ENCODE measurements at regions not wholly inside any gene's neighbourhood (a gene's known extent, or its start where the extent isn't known, plus 50 kb on each side); places are given as distances from the start of the nearest gene placed in this dataset.
"Not testable (repeated sequence)": the region's sequence is repeated elsewhere in the genome, so short reads cannot be mapped to it uniquely, and the experiment has no call there.

DNA sequence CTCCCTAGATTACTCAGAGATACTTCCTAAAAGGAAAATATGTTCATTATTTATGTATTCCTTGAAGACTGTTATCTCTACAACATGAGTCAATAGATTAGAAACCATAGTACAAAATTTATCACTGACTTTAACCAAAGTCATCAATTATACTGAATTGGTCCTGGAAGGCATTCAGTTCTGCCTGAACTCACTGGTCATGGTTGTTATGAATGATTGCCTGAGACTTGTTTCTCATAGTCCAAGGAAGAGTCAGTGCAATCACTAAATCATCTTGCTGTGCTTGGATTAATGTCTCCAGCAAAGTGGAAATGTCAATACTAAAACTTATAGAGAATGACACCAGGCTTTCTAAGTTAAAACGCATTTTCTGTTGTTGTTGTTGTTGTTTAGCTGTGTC is 878.6 kb upstream of the MANEA start:
- H3K4me2 ChIP-seq: no peak overlapping the region
- no peak overlapping the region for H2AFZ ChIP-seq (ENCODE audit: low read depth)
- no peaks in the 10 kb centered on the region for H3F3A ChIP-seq (replicated peaks; ENCODE audit: insufficient read depth)
- 4% methylated on average over 1 of the region's 1 CpG for WGBS (ENCODE audit: low lambda C conversion rate)
- no peaks in the 10 kb centered on the region for H3K4me1 ChIP-seq (ENCODE audit: control insufficient read depth in 1 of 2, insufficient read depth in 2 of 2, low read depth in 1 of 2, low read length in 1 of 2)
- H3K79me2 ChIP-seq (ENCODE audit: insufficient read depth): no peaks in the 10 kb centered on the region
- H3K9me3 ChIP-seq: no peaks in the 10 kb centered on the region
- no peak overlapping the region for H3K9ac ChIP-seq
- no peaks in the 10 kb centered on the region for H3K27me3 ChIP-seq (ENCODE audit: insufficient read depth)
- no peak overlapping the region for H3K27ac ChIP-seq (ENCODE audit: low read depth in 2 of 2, low read length in 1 of 2)
- no peak for DNase-seq
- CTCF ChIA-PET: no interaction called here
- H4K20me1 ChIP-seq (ENCODE audit: insufficient read depth): no peaks in the 10 kb centered on the region
- no peaks in the 10 kb centered on the region for H3K9me2 ChIP-seq
- POLR2A ChIA-PET: no interaction called here
- no peaks in the 10 kb centered on the region for H3K36me3 ChIP-seq (replicated peaks in 1 of 2; ENCODE audit: control insufficient read depth in 1 of 2, insufficient read depth in 2 of 2, low read length in 1 of 2)
- TF ChIP-seq SMC3 (IDR thresholded peaks at IDR 0.05; ENCODE audit: low read depth, low read length): no peak
- TF ChIP-seq EP300 (IDR thresholded peaks at IDR 0.05; ENCODE audit: borderline replicate concordance in 1 of 2, low read depth in 1 of 2, low read length in 1 of 2): no peak
- no peak for TF ChIP-seq TAF1 (IDR thresholded peaks at IDR 0.05; ENCODE audit: borderline replicate concordance, low read depth, low read length)
- TF ChIP-seq FOSL2 (IDR thresholded peaks at IDR 0.05; ENCODE audit: borderline replicate concordance, low read depth): no peak
- TF ChIP-seq SIN3A (IDR thresholded peaks at IDR 0.05; ENCODE audit: borderline replicate concordance, low read depth, low read length): no peak
- TF ChIP-seq MEF2A (IDR thresholded peaks at IDR 0.05; ENCODE audit: borderline replicate concordance, low read depth): no peak
- no peak for TF ChIP-seq FOXM1 (IDR thresholded peaks at IDR 0.05; ENCODE audit: low read depth)
- TF ChIP-seq RCOR1 (IDR thresholded peaks at IDR 0.05; ENCODE audit: low read length): no peak
- TF ChIP-seq, protein P1, sequence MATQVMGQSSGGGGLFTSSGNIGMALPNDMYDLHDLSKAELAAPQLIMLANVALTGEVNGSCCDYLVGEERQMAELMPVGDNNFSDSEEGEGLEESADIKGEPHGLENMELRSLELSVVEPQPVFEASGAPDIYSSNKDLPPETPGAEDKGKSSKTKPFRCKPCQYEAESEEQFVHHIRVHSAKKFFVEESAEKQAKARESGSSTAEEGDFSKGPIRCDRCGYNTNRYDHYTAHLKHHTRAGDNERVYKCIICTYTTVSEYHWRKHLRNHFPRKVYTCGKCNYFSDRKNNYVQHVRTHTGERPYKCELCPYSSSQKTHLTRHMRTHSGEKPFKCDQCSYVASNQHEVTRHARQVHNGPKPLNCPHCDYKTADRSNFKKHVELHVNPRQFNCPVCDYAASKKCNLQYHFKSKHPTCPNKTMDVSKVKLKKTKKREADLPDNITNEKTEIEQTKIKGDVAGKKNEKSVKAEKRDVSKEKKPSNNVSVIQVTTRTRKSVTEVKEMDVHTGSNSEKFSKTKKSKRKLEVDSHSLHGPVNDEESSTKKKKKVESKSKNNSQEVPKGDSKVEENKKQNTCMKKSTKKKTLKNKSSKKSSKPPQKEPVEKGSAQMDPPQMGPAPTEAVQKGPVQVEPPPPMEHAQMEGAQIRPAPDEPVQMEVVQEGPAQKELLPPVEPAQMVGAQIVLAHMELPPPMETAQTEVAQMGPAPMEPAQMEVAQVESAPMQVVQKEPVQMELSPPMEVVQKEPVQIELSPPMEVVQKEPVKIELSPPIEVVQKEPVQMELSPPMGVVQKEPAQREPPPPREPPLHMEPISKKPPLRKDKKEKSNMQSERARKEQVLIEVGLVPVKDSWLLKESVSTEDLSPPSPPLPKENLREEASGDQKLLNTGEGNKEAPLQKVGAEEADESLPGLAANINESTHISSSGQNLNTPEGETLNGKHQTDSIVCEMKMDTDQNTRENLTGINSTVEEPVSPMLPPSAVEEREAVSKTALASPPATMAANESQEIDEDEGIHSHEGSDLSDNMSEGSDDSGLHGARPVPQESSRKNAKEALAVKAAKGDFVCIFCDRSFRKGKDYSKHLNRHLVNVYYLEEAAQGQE (IDR thresholded peaks at IDR 0.05; ENCODE audit: low read depth, low read length): no peak
- TF ChIP-seq TEAD4 (IDR thresholded peaks at IDR 0.05; ENCODE audit: borderline replicate concordance, insufficient read depth): no peak
- TF ChIP-seq MXI1 (IDR thresholded peaks at IDR 0.05; ENCODE audit: low read depth, low read length): no peak
- H3K4me3 ChIP-seq (ENCODE audit: low read depth in 2 of 2, low read length in 1 of 2): no peak overlapping the region

DNA sequence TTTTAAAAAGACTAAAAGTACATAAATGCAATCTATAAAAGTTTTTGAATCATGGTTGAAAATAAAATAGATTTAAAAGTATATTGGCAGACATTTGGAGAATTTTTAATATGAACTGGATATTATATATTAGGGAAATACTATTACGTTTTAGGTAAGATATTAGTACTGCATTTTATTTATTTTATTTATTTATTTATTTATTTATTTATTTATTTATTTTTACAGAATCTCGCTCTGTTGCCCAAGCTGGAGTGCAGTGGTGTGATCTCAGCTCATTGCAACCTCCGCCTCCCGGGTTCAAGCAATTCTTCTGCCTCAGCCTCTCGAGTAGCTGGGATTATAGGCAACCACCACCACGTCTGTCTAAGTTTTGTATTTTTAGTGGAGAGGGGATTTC is 890.1 kb upstream of the MANEA start:
- H3K9ac ChIP-seq; H3F3A ChIP-seq (replicated peaks; ENCODE audit: insufficient read depth); H3K79me2 ChIP-seq (ENCODE audit: insufficient read depth); H3K4me3 ChIP-seq (ENCODE audit: low read depth in 2 of 2, low read length in 1 of 2); H4K20me1 ChIP-seq (ENCODE audit: insufficient read depth); H3K4me1 ChIP-seq (ENCODE audit: control insufficient read depth in 1 of 2, insufficient read depth in 2 of 2, low read depth in 1 of 2, low read length in 1 of 2); POLR2A ChIA-PET; CTCF ChIA-PET; DNase-seq; H3K27me3 ChIP-seq (ENCODE audit: insufficient read depth); H3K9me3 ChIP-seq; H3K9me2 ChIP-seq; H3K36me3 ChIP-seq (replicated peaks in 1 of 2; ENCODE audit: control insufficient read depth in 1 of 2, insufficient read depth in 2 of 2, low read length in 1 of 2); H3K27ac ChIP-seq (ENCODE audit: low read depth in 2 of 2, low read length in 1 of 2); H3K4me2 ChIP-seq; H2AFZ ChIP-seq (ENCODE audit: low read depth): not testable (repeated sequence)
- 37% methylated on average over 6 of the region's 6 CpGs for WGBS (ENCODE audit: low lambda C conversion rate)

All from SK-N-SH (cell line).